ENCODE measurements at regions not wholly inside any gene's neighbourhood (a gene's known extent, or its start where the extent isn't known, plus 50 kb on each side); places are given as distances from the start of the nearest gene placed in this dataset.

- TF ChIP-seq TSHZ2 (CRISPR knock-in tag; IDR thresholded peaks at IDR 0.05) (no peak), ZFP3 (CRISPR knock-in tag; IDR thresholded peaks at IDR 0.05) (no peak)
Measured at GRCh38 chr18:26631135-26631534, 82.8 kb upstream of the KCTD1 start.
